Right lobe of liver (tissue), 6 donors: ENCODE measurements at regions not wholly inside any gene's neighbourhood (a gene's known extent, or its start where the extent isn't known, plus 50 kb on each side); places are given as distances from the start of the nearest gene placed in this dataset.

Source experiments
- ATAC-seq, 4 donors: fragments of 200-7000 bp; cut with Tn5 transposase; one replicate each; pipeline ENCODE4 v1.9.1; 2020; ENCODE audit warnings: mild to moderate bottlenecking in 4 of 4, moderate library complexity in 4 of 4
- DNase-seq, 3 donors: peaks; one replicate each; pipeline ENCODE4 v3.0.0-alpha.2; 2020
- H3K27ac ChIP-seq, 3 donors: fragments of 200-600 bp; one replicate each; pipeline ENCODE4 v1.8.0; 2022
- H3K27me3 ChIP-seq, 2 donors: fragments of 200-600 bp; one replicate each; pipeline ENCODE4 v1.8.0; 2022
- H3K36me3 ChIP-seq, 4 donors: fragments of 200-600 bp; sonication (generic) in 1 of 4; one replicate each; pipeline versions ENCODE4 v1.5.1 to v1.8.0; 2017 to 2022; ENCODE audit warnings: control low read depth in 1 of 4
- H3K4me1 ChIP-seq, 4 donors: fragments of 200-600 bp; sonication (generic) in 1 of 4; one replicate each; pipeline versions ENCODE4 v1.5.1 to v1.8.0; 2017 to 2022; ENCODE audit warnings: control low read depth in 1 of 4
- H3K4me3 ChIP-seq, 3 donors: fragments of 200-600 bp; one replicate each; pipeline ENCODE4 v1.8.0; 2022
- H3K9me3 ChIP-seq, 4 donors: fragments of 200-600 bp; sonication (generic) in 1 of 4; one replicate each; pipeline versions ENCODE4 v1.5.1 to v1.8.0; 2017 to 2022; ENCODE audit warnings: control low read depth in 1 of 4
- POLR2A ChIP-seq: fragments of 450-650 bp; IDR thresholded peaks from one replicate; pipeline ENCODE4 v1.6.1; 2017; ENCODE audit warnings: antibody characterized with exemption, mild to moderate bottlenecking
- WGBS: methylation state at CpG from one replicate; pipeline ENCODE4 v1.1.6; 2018; ENCODE audit warnings: low coverage, low lambda C conversion rate; ENCODE audit not compliant: insufficient coverage; ENCODE audit errors: missing lambda C conversion rate; 5-methylcytosine and 5-hydroxymethylcytosine counted together
- intact Hi-C, 2 donors: fragments of 100-400 bp; cut with DNase I; formaldehyde crosslinking; loops; one replicate each; pipeline versions ENCODE4 v1.11.2 to v1.14.1; 2022
- TF ChIP-seq, protein P1 (sequence below), 4 donors: fragments of 200-600 bp in 3 of 4; fragments of 450-650 bp in 1 of 4; IDR thresholded peaks; one replicate each; pipeline versions ENCODE4 v1.5.1 to v1.8.0; 2016 to 2022; ENCODE audit warnings: antibody characterized with exemption in 4 of 4, mild to moderate bottlenecking in 2 of 4
- donor health status: DM: no; HTN: yes; CAD: no.
- donor health status: DM: no; HTN: no; CAD: no.
- donor health status: DM: no; HTN: no; CAD: no.
- donor health status: DM: no; HTN: yes; CAD: no.
- donor health status: DM: no; HTN: yes; CAD: no.

DNA sequence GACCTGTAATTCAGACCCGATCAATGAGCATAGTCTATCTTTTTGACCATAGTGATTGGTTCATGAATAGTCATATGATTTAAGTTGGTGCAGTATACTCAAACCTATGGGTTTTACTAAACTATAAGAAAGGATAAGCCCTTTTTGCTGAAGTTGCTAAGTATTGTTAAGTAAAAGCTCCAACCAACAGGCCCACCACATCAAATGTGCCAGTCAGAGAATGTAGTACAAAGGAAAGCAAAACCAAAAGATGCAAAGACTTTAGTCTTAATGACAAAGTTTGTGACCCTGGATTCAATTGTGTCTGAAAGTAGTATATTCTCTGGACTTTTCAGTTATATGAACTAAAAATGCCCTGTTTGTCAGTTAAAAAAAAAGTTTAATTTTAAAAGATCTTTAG is 208.1 kb upstream of the TET2 start:
- 83% methylated on average over 1 of the region's 1 CpG for WGBS
- intact Hi-C loops, result no loop called here
- DNase-seq (no peak), ATAC-seq (no peak)
- H3K27me3 ChIP-seq, result no peaks in the 10 kb centered on the region
- TF ChIP-seq, protein P1, sequence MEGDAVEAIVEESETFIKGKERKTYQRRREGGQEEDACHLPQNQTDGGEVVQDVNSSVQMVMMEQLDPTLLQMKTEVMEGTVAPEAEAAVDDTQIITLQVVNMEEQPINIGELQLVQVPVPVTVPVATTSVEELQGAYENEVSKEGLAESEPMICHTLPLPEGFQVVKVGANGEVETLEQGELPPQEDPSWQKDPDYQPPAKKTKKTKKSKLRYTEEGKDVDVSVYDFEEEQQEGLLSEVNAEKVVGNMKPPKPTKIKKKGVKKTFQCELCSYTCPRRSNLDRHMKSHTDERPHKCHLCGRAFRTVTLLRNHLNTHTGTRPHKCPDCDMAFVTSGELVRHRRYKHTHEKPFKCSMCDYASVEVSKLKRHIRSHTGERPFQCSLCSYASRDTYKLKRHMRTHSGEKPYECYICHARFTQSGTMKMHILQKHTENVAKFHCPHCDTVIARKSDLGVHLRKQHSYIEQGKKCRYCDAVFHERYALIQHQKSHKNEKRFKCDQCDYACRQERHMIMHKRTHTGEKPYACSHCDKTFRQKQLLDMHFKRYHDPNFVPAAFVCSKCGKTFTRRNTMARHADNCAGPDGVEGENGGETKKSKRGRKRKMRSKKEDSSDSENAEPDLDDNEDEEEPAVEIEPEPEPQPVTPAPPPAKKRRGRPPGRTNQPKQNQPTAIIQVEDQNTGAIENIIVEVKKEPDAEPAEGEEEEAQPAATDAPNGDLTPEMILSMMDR (IDR thresholded peaks at IDR 0.05), result no peak
- TF ChIP-seq POLR2A, result no peak
- H3K36me3 ChIP-seq, result no peaks in the 10 kb centered on the region
- no peaks in the 10 kb centered on the region for H3K4me1 ChIP-seq
- H3K9me3 ChIP-seq, result peaks cover 0 to 3% (median under 1%) of the 10 kb centered on the region in 4 donors
- H3K4me3 ChIP-seq, result no peak overlapping the region
- no peak overlapping the region for H3K27ac ChIP-seq

- TF ChIP-seq, protein P1 (IDR thresholded peaks at IDR 0.05), result no peak
- TF ChIP-seq POLR2A, result no peak
- intact Hi-C loops, result no loop called here
- no peaks in the 10 kb centered on the region for H3K36me3 ChIP-seq
- H3K27ac ChIP-seq, result no peak overlapping the region
- no peak overlapping the region for H3K4me3 ChIP-seq
- WGBS, result 91% methylated on average over 2 of the region's 2 CpGs
- no peak for ATAC-seq
- H3K27me3 ChIP-seq, result no peaks in the 10 kb centered on the region
- no peak for DNase-seq
- peaks cover 0 to 3% (median 0%) of the 10 kb centered on the region in 4 donors for H3K9me3 ChIP-seq
- H3K4me1 ChIP-seq, result no peaks in the 10 kb centered on the region
Measured at GRCh38 chr4:104940927-104941326, 205.7 kb upstream of the TET2 start.

- WGBS, result 27% methylated on average over 1 of the region's 1 CpG
- Histone ChIP-seq H3K36me3 (no peaks in the 10 kb centered on the region), H3K27me3 (no peaks in the 10 kb centered on the region), H3K9me3 (peaks cover 0 to 3% (median 0%) of the 10 kb centered on the region in 4 donors), H3K27ac (no peak overlapping the region), H3K4me3 (no peak overlapping the region), H3K4me1 (no peaks in the 10 kb centered on the region)
- peak in 1 of 4 donors; percentile 88 for ATAC-seq
- TF ChIP-seq, protein P1 (IDR thresholded peaks at IDR 0.05), result no peak
- TF ChIP-seq POLR2A, result no peak
- intact Hi-C loops, result no loop called here
- DNase-seq, result no peak
Measured at GRCh38 chr4:104941661-104942062, 205.0 kb upstream of the TET2 start.

DNA sequence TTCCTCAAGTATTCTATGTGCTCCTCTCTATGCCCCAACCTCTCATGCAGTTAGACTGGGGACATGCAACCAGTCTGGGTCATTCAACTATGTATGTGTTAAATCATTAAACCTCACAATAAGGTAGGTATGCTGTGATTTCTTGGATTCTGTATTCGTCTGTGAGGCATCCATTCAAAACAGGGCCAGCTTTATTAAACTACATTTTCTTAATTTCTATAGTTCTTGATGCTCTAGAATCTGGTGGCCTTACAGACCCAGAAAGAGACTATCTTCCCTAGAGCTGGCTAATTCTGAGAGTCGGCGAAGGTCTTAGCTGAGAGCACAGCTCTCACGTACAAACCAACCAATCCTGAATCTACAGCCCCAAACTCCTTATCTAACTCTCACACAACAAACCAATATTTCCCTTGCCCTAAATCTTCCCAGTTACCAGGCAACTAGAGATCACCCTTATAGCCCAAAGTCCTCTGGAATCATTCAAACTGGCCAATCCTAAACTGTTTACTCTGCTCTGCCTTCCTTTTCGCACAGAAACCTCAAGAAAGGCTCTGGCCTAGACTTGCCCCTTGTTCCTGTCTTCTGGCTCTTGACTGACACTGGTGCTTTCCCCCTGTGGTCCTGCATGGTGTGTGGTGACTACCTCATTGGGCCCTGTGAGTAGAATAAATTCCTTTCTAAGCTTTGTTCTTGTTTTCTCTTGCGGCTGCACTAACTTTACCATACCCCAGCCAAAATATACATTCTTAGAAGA is 203.5 kb upstream of the TET2 start:
- Histone ChIP-seq H3K27ac (no peak overlapping the region), H3K4me3 (no peak overlapping the region), H3K27me3 (no peaks in the 10 kb centered on the region), H3K36me3 (no peaks in the 10 kb centered on the region), H3K9me3 (no peaks in the 10 kb centered on the region), H3K4me1 (no peaks in the 10 kb centered on the region)
- 96% methylated on average over 3 of the region's 6 CpGs for WGBS
- intact Hi-C loops, result no loop called here
- DNase-seq (no peak), ATAC-seq (no peak)
- TF ChIP-seq POLR2A, result no peak
- TF ChIP-seq, protein P1 (IDR thresholded peaks at IDR 0.05), result no peak
